ACC112 (cell line): ENCODE measurements at regions not wholly inside any gene's neighbourhood (a gene's known extent, or its start where the extent isn't known, plus 50 kb on each side); places are given as distances from the start of the nearest gene placed in this dataset.

Experiments used
- H2AFZ ChIP-seq: fragments of 200-600 bp; sonication (generic); one replicate; pipeline ENCODE4 v1.6.0; 2017; ENCODE audit warnings: antibody characterized with exemption, low read length; ENCODE audit not compliant: unreplicated experiment
- H3K27ac ChIP-seq: fragments of 200-600 bp; sonication (generic); 2 replicates; pipeline ENCODE4 v1.5.1; 2014; ENCODE audit warnings: low read depth, mild to moderate bottlenecking, antibody characterized with exemption, low read length, moderate library complexity
- H3K27me3 ChIP-seq: fragments of 200-600 bp; sonication (generic); 2 replicates; pipeline ENCODE4 v1.6.1; 2014; ENCODE audit warnings: mild to moderate bottlenecking, antibody characterized with exemption, low read length, moderate library complexity, mixed read lengths; ENCODE audit not compliant: insufficient read depth
- H3K36me3 ChIP-seq: fragments of 200-600 bp; sonication (generic); 2 replicates; pipeline ENCODE4 v1.6.1; 2016; ENCODE audit warnings: mild to moderate bottlenecking, antibody characterized with exemption, low read length, moderate library complexity, mixed read lengths; ENCODE audit not compliant: insufficient read depth
- H3K4me1 ChIP-seq: fragments of 200-600 bp; sonication (generic); one replicate; pipeline ENCODE4 v1.6.1; 2016; ENCODE audit warnings: low read length, mixed read lengths; ENCODE audit not compliant: insufficient read depth, unreplicated experiment, control insufficient read depth
- H3K4me3 ChIP-seq: fragments of 200-600 bp; sonication (generic); 2 replicates; pipeline ENCODE4 v1.5.1; 2014; ENCODE audit warnings: mild to moderate bottlenecking, low read depth, low read length
- H3K79me2 ChIP-seq: fragments of 200-600 bp; sonication (generic); one replicate; pipeline ENCODE4 v1.6.0; 2016; ENCODE audit warnings: low read length; ENCODE audit not compliant: control insufficient read depth, unreplicated experiment, insufficient read depth

DNA sequence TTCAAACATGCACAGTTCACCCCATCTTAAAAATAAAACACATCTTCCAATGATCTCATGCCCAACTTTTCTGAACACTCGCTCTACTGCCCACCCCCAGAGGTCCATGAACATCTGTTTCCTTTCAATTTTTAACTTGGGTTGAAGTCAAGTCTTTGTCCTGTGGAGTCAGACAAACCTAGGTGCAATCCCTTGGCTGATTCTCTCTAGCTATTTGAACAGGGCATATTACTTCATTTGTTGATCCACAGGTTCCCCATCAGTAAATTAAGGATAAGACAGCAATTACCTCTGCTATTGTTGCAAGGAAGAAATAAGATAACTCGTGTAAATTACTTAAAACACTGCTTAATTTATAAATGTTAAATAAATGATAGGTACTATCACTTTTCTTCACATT is 180.1 kb downstream of the CNTN3 start:
- no peak overlapping the region for H2AFZ ChIP-seq
- H3K27me3 ChIP-seq: no peaks in the 10 kb centered on the region
- no peaks in the 10 kb centered on the region for H3K4me1 ChIP-seq
- no peak overlapping the region for H3K27ac ChIP-seq
- H3K4me3 ChIP-seq: no peak overlapping the region
- no peaks in the 10 kb centered on the region for H3K79me2 ChIP-seq
- H3K36me3 ChIP-seq: no peaks in the 10 kb centered on the region

DNA sequence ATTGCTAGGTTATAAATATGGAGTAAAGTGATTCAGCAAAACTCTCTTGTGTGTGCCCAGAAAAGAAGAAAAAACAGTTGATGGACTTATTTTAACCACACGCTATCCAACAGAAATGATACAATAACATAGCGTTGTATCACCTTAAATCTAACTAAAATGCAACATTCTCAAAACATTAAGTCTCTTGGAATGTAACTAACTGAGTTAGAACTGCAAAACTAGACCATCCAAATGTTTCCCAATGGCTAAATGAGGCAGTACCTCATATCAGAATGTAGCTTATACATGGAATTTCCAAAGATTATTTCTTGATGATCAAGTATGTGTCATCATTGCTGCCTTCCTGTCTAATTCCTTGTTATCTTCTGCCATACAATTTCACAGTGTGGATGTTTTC is 187.9 kb downstream of the CNTN3 start:
- Histone ChIP-seq H3K36me3 (no peaks in the 10 kb centered on the region), H3K4me1 (peaks cover 9% of the 10 kb centered on the region), H3K79me2 (no peaks in the 10 kb centered on the region), H3K27ac (peak overlapping the region; percentile 87), H2AFZ (no peak overlapping the region), H3K4me3 (no peak overlapping the region), H3K27me3 (no peaks in the 10 kb centered on the region)

DNA sequence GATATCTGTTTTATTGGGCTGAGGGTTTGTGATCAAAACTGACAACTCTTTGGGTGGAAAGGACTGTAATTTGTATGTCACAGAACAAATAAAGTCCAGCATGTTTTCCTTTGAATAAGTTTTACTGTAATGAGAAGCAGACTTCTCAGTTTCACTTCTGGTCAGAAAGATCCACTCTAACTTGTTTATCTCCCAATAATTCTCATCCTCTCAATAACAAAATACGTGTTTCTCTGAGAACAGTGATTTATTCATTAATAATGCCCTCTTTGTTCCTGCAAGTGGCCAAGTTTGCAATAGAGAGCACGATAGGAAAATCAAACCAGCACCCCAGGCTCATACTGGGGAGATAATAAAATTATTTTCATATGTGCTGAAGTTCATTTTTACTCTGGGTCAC is 190.6 kb downstream of the CNTN3 start:
- Histone ChIP-seq H3K79me2 (no peaks in the 10 kb centered on the region), H3K27ac (no peak overlapping the region), H3K4me3 (no peak overlapping the region), H3K4me1 (peaks cover 9% of the 10 kb centered on the region), H2AFZ (peak overlapping the region; percentile 0), H3K36me3 (no peaks in the 10 kb centered on the region), H3K27me3 (no peaks in the 10 kb centered on the region)

DNA sequence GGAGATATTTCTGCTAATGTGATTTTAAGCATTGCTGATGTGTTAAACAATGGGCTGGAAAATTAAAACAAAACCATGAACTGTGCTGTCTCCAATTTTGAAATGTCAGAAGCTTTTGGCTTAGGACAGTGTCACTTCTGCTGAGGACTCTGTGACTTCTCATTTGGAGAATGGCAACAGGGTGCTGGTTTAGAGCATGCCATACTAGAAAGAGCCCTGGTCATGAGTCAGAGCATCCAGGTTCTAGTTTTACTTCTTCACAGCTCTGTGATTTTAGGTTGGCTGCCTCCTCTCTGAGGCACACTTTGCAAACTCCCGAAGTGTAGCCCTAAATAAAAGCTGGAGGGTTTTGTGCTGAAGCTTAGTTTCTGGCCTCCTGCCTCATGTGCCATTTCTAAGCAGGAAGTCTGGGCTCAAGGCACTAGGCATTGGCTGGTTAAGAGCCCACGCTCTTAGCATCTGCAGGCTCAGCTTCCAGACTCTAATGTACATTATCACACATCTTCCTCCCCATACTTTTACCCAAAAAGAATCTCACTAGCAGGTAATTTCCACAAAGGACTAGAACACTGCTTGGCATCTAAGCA is 193.8 kb downstream of the CNTN3 start:
- Histone ChIP-seq H3K79me2 (no peaks in the 10 kb centered on the region), H3K4me3 (no peak overlapping the region), H3K27ac (no peak overlapping the region), H3K4me1 (no peaks in the 10 kb centered on the region), H3K36me3 (no peaks in the 10 kb centered on the region), H3K27me3 (no peaks in the 10 kb centered on the region), H2AFZ (no peak overlapping the region)

DNA sequence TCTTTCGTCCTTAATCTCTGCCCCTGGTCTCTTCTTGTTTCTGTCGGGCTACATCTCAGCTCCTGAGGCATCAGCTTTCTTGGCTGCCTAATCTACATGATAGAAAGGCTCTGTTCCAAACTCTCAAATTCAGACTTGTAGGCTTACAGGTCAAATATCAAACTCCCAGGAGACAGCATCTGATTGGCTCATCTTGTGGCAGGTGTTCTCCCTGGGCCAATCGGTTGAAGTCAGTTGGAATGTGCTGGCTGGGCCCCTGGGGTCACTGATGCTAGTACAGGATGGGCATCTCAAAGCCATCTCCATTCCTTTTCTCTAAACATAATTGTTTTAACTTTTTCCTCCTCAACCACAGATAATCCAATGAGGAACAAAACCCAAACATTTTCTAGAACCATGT is 198.7 kb downstream of the CNTN3 start:
- Histone ChIP-seq H3K4me1 (no peaks in the 10 kb centered on the region), H3K36me3 (no peaks in the 10 kb centered on the region), H3K4me3 (no peak overlapping the region), H3K27ac (no peak overlapping the region), H2AFZ (no peak overlapping the region), H3K79me2 (no peaks in the 10 kb centered on the region), H3K27me3 (no peaks in the 10 kb centered on the region)

DNA sequence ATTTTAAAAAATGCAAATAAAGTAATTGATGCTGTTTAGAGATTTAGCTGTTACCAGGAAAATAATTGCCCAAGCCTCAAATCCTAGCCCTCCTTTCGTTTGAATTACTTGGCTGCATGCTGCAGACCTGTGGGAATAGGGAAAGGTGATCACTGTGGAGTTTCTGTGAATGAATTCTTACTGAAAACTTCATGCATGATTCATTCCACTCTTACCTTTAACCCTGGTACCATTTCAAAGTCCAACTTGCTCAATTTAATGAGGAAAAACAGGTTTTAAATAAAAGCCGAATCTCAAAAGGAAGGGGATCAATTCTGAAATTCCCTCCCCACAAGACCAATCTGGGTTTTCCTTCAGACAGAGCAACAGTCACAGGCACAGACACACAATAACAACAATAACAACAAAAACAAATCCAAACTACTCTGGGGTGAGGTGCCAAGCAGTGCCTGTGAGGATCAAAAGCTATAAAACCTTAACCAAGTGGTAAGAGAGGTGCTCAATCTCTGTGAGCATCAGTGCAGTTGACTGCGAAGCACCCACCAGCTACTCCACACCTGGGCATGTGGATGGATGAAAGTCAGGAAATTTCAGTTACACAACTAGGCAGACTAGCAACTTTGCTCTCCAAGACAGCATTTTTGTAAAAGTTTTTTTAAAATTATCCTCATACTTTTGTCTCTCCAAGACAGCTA is 200.8 kb downstream of the CNTN3 start:
- H3K27me3 ChIP-seq: no peaks in the 10 kb centered on the region
- H3K79me2 ChIP-seq: no peaks in the 10 kb centered on the region
- no peaks in the 10 kb centered on the region for H3K4me1 ChIP-seq
- H3K36me3 ChIP-seq: no peaks in the 10 kb centered on the region
- no peak overlapping the region for H3K4me3 ChIP-seq
- H3K27ac ChIP-seq: no peak overlapping the region
- H2AFZ ChIP-seq: no peak overlapping the region

DNA sequence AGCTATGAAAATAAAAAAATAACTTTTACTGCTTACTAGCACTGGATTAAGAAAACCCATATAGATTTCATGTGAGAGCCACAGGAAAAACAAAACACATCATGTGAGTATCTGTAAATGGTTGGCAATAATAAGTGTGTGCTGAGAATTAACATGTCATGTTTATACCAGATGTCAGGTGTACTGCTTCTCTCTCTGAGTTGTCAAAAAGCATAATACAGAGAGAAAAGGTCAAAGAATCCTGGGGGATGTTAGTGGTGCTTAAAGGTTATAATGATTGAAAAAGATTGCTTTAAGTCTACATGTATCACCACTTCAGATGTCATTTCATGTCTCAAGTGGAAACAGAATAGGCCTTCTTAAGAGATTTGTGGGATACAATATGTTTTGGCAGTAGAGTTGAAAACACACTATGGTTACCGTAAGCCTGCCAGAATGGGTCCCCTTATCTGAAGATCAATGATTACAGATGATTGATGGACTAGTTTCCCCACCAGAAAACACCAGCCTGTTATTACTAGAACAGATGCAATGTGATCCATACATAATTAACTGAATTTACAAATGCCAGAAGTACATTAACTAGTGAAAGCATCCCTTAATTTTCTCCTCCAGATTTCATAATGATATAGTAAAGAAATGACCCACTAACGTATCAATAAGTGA is 204.1 kb downstream of the CNTN3 start:
- Histone ChIP-seq H3K36me3 (no peaks in the 10 kb centered on the region), H2AFZ (no peak overlapping the region), H3K79me2 (no peaks in the 10 kb centered on the region), H3K4me1 (no peaks in the 10 kb centered on the region), H3K27me3 (no peaks in the 10 kb centered on the region), H3K27ac (no peak overlapping the region), H3K4me3 (no peak overlapping the region)

DNA sequence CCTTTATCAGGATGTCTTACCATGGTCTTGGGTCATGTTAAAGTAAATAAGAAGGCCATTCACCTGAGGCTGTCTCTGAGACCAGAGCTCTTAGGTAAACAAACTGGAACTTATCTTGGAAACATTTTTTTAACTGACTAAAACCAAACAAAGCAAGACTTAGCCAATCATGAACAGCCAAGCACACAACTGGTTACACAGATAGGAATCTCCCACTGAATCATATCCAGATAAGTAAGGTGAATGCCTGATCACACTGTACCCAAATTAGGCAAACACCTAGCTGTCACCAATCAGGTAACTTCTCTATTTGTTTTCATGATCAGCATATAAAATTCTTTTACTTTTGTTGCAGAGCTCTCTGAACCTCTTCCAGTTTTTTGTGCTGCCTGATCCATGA is 205.4 kb downstream of the CNTN3 start:
- Histone ChIP-seq H3K36me3 (no peaks in the 10 kb centered on the region), H3K4me3 (no peak overlapping the region), H3K4me1 (no peaks in the 10 kb centered on the region), H3K27me3 (no peaks in the 10 kb centered on the region), H3K27ac (no peak overlapping the region), H3K79me2 (no peaks in the 10 kb centered on the region), H2AFZ (no peak overlapping the region)

DNA sequence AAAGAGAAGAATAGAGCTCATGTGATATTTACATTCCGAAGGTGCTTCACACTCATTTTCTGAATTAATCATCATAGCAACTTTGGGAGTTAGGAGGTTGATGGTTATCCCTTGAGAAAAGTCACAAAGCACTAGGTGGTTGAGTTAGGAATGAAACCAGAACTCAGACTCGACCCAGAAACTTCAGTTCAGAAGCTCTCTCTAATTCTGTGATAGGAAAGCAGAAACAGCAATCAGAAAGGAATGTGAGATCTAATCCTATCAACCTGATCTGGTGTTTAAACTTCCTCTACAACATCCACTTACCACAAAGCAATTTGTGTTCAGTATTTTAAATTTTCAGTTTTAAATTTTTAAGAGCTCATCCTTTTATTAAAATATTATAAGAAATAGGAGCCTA is 211.2 kb downstream of the CNTN3 start:
- no peak overlapping the region for H3K27ac ChIP-seq
- no peaks in the 10 kb centered on the region for H3K27me3 ChIP-seq
- no peak overlapping the region for H2AFZ ChIP-seq
- no peaks in the 10 kb centered on the region for H3K4me1 ChIP-seq
- no peaks in the 10 kb centered on the region for H3K36me3 ChIP-seq
- H3K79me2 ChIP-seq: no peaks in the 10 kb centered on the region
- H3K4me3 ChIP-seq: no peak overlapping the region

DNA sequence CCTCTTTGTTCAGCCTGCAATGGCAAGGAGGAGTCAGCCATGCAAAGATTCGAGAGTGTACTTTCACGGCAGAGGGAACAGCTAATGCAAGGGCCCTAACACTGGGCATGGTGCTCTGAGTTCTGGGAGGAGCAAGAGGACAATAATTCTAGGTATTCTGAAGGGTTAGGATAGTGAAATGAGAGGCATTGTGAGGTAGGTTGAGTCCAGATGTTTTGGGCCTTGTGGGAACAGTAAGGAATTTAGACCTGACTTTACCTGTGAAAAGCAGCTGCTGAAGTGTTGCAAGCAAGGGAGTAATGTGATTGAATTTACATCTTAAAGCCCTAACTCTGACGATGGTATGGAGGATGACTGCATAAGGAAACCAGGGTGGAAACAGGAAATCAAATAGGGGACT is 211.6 kb downstream of the CNTN3 start:
- H3K4me3 ChIP-seq: no peak overlapping the region
- no peak overlapping the region for H3K27ac ChIP-seq
- H3K27me3 ChIP-seq: no peaks in the 10 kb centered on the region
- H3K4me1 ChIP-seq: no peaks in the 10 kb centered on the region
- H3K36me3 ChIP-seq: no peaks in the 10 kb centered on the region
- H3K79me2 ChIP-seq: no peaks in the 10 kb centered on the region
- H2AFZ ChIP-seq: no peak overlapping the region

DNA sequence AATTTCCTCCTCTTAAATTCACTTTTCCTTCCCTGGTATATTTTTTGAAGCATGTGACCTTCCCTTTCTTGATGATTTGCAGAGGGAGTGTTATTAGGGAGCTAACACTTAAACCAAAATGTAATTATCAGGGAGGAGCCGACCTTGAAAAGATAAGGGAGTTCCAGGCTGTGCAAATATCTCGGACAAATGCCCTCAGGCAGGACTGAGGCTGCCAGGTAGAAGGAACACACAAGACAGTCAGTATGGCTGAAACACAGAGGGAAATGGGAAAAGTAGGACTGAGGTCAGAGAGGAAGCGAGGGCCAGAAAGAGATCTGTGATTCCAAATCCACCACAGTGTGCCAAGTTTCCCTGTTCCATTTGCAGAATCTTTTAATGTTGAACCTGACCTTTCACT is 221.0 kb downstream of the CNTN3 start:
- H3K27ac ChIP-seq: no peak overlapping the region
- H3K4me3 ChIP-seq: no peak overlapping the region
- no peaks in the 10 kb centered on the region for H3K36me3 ChIP-seq
- no peaks in the 10 kb centered on the region for H3K27me3 ChIP-seq
- H3K4me1 ChIP-seq: no peaks in the 10 kb centered on the region
- H2AFZ ChIP-seq: no peak overlapping the region
- H3K79me2 ChIP-seq: no peaks in the 10 kb centered on the region
